CD4-positive, alpha-beta memory T cell (primary cell): ENCODE measurements at regions not wholly inside any gene's neighbourhood (a gene's known extent, or its start where the extent isn't known, plus 50 kb on each side); places are given as distances from the start of the nearest gene placed in this dataset.

Experiments
- CTCF ChIA-PET: fragments of 350-600 bp; sonication (Branson Sonifier 250); formaldehyde crosslinking; loops from one replicate; lab custom pipeline; 2021; ENCODE audit warnings: inconsistent platforms; ENCODE audit not compliant: partially characterized antibody; lab: Charles Lee
- POLR2A ChIA-PET: fragments of 350-600 bp; sonication (Branson Sonifier 250); formaldehyde crosslinking; loops from one replicate; lab custom pipeline; 2021; ENCODE audit not compliant: partially characterized antibody; lab: Charles Lee
- DNase-seq, 5 donors: peaks; one replicate each; pipeline versions ENCODE4 v3.0.0 to v3.0.0-alpha.2; 2020 to 2022; ENCODE audit warnings: mixed read lengths in 1 of 5
- H3K27ac ChIP-seq: one replicate; pipeline ENCODE4 v1.7.0; 2013; ENCODE audit warnings: low read depth, low read length
- H3K27me3 ChIP-seq: 2 replicates; pipeline ENCODE4 v1.7.0; 2013; ENCODE audit warnings: mild to moderate bottlenecking, low read length, moderate library complexity; ENCODE audit not compliant: insufficient read depth
- H3K36me3 ChIP-seq: 2 replicates; pipeline ENCODE4 v1.7.0; 2013; ENCODE audit warnings: mild to moderate bottlenecking, low read length, moderate library complexity; ENCODE audit not compliant: insufficient read depth
- H3K4me1 ChIP-seq: 2 replicates; pipeline ENCODE4 v1.7.0; 2013; ENCODE audit warnings: mild to moderate bottlenecking, low read length, moderate library complexity; ENCODE audit not compliant: insufficient read depth
- H3K4me3 ChIP-seq, 2 donors: one replicate each; pipeline ENCODE4 v1.7.0; 2013; ENCODE audit warnings: low read length in 2 of 2, mild to moderate bottlenecking in 1 of 2
- H3K9me3 ChIP-seq, 2 donors: one replicate each; pipeline ENCODE4 v1.7.0; 2013; ENCODE audit warnings: low read length in 2 of 2, control low read depth in 1 of 2; ENCODE audit not compliant: control insufficient read depth in 1 of 2
- H3K27ac Mint-ChIP-seq, 7 donors: one replicate each; pipeline ENCODE4 v1.8.0; 2020 to 2021; ENCODE audit warnings: mixed read lengths in 7 of 7, mild to moderate bottlenecking in 6 of 7, inconsistent platforms in 3 of 7, moderate library complexity in 3 of 7
- H3K27me3 Mint-ChIP-seq, 2 donors: one replicate each; pipeline ENCODE4 v1.8.0; 2020 to 2021; ENCODE audit warnings: mixed read lengths in 2 of 2
- H3K36me3 Mint-ChIP-seq, 2 donors: one replicate each; pipeline ENCODE4 v1.8.0; 2020 to 2021; ENCODE audit warnings: mixed read lengths in 2 of 2, inconsistent platforms in 1 of 2, mild to moderate bottlenecking in 1 of 2
- H3K4me1 Mint-ChIP-seq, 4 donors: one replicate each; pipeline ENCODE4 v1.8.0; 2020 to 2021; ENCODE audit warnings: mixed read lengths in 4 of 4, mild to moderate bottlenecking in 1 of 4
- H3K4me3 Mint-ChIP-seq, 8 donors: one replicate each; pipeline ENCODE4 v1.8.0; 2020 to 2021; ENCODE audit warnings: mixed read lengths in 8 of 8, mild to moderate bottlenecking in 7 of 8, moderate library complexity in 6 of 8, inconsistent platforms in 3 of 8
- H3K9me3 Mint-ChIP-seq, 8 donors: one replicate each; pipeline ENCODE4 v1.8.0; 2020 to 2021; ENCODE audit warnings: mixed read lengths in 8 of 8, mild to moderate bottlenecking in 5 of 8, inconsistent platforms in 3 of 8, moderate library complexity in 1 of 8
- intact Hi-C: fragments of 100-400 bp; cut with micrococcal nuclease; formaldehyde crosslinking; loops from one replicate; pipeline ENCODE4 v1.15.1; 2023

GRCh38 chr2:172284209-172284608 is 143.2 kb upstream of the ITGA6 start:
- ChIA-PET POLR2A (no interaction called here), CTCF (interaction anchor here (1.3 kb wide), 1 partner anchor 178 kb away, joined by 3 read pairs; no protein-coding TSS in a partner anchor)
- Mint-ChIP-seq H3K27ac (no peak overlapping the region), H3K4me3 (no peak overlapping the region), H3K27me3 (peaks cover 0 to 2% of the 10 kb centered on the region in 2 donors), H3K36me3 (no peaks in the 10 kb centered on the region), H3K4me1 (peaks cover 12 to 40% (median 16%) of the 10 kb centered on the region in 4 donors), H3K9me3 (no peaks in the 10 kb centered on the region)
- no peak overlapping the region for H3K27ac ChIP-seq
- H3K4me1 ChIP-seq, result peaks cover 16% of the 10 kb centered on the region
- H3K9me3 ChIP-seq, result no peaks in the 10 kb centered on the region
- no peak for DNase-seq
- no peaks in the 10 kb centered on the region for H3K27me3 ChIP-seq
- intact Hi-C loops, result no loop called here
- H3K36me3 ChIP-seq, result no peaks in the 10 kb centered on the region
- H3K4me3 ChIP-seq, result no peak overlapping the region

GRCh38 chr2:172285010-172285621 is 142.3 kb upstream of the ITGA6 start:
- Mint-ChIP-seq H3K36me3 (no peaks in the 10 kb centered on the region), H3K27ac (peak overlapping the region in 3 of 7 donors; percentile 8 to 33 (median 18)), H3K4me1 (peaks cover 12 to 40% (median 16%) of the 10 kb centered on the region in 4 donors), H3K9me3 (no peaks in the 10 kb centered on the region), H3K27me3 (peaks cover 0 to 2% of the 10 kb centered on the region in 2 donors), H3K4me3 (peak overlapping the region in 6 of 8 donors; percentile 25 to 73 (median 60))
- DNase-seq, result no peak
- no peak overlapping the region for H3K4me3 ChIP-seq
- ChIA-PET POLR2A (no interaction called here), CTCF (interaction anchor here (1.3 kb wide), 2 partner anchors 176 to 177 kb away, joined by 3 read pairs; no protein-coding TSS in a partner anchor)
- no peaks in the 10 kb centered on the region for H3K27me3 ChIP-seq
- intact Hi-C loops, result no loop called here
- no peaks in the 10 kb centered on the region for H3K36me3 ChIP-seq
- no peaks in the 10 kb centered on the region for H3K9me3 ChIP-seq
- H3K4me1 ChIP-seq, result peaks cover 16% of the 10 kb centered on the region
- no peak overlapping the region for H3K27ac ChIP-seq

- peaks cover 16% of the 10 kb centered on the region for H3K4me1 ChIP-seq
- H3K36me3 ChIP-seq, result no peaks in the 10 kb centered on the region
- CTCF ChIA-PET, result interaction anchor here (1.3 kb wide), 1 partner anchor 176 kb away, joined by 3 read pairs; no protein-coding TSS in a partner anchor
- Mint-ChIP-seq H3K4me3 (peak overlapping the region in 7 of 8 donors; percentile 18 to 73 (median 59)), H3K9me3 (no peaks in the 10 kb centered on the region), H3K27me3 (no peaks in the 10 kb centered on the region), H3K36me3 (no peaks in the 10 kb centered on the region), H3K27ac (peak overlapping the region in 4 of 7 donors; percentile 4 to 33 (median 13)), H3K4me1 (peaks cover 12 to 40% (median 16%) of the 10 kb centered on the region in 4 donors)
- peak in 2 of 5 donors; percentile 1 to 5 for DNase-seq
- H3K27me3 ChIP-seq, result no peaks in the 10 kb centered on the region
- intact Hi-C loops, result no loop called here
- H3K27ac ChIP-seq, result no peak overlapping the region
- POLR2A ChIA-PET, result no interaction called here
- no peaks in the 10 kb centered on the region for H3K9me3 ChIP-seq
- no peak overlapping the region for H3K4me3 ChIP-seq
Measured at GRCh38 chr2:172285760-172286159, 141.6 kb upstream of the ITGA6 start.

- H3K27ac ChIP-seq, result no peak overlapping the region
- H3K9me3 ChIP-seq, result no peaks in the 10 kb centered on the region
- Mint-ChIP-seq H3K36me3 (peaks cover 0 to 3% of the 10 kb centered on the region in 2 donors), H3K27ac (no peak overlapping the region), H3K27me3 (peaks cover 0 to 2% of the 10 kb centered on the region in 2 donors), H3K9me3 (peaks cover 0 to 4% (median 0%) of the 10 kb centered on the region in 8 donors), H3K4me3 (no peak overlapping the region), H3K4me1 (peaks cover 12 to 40% (median 16%) of the 10 kb centered on the region in 4 donors)
- no peaks in the 10 kb centered on the region for H3K27me3 ChIP-seq
- POLR2A ChIA-PET, result no interaction called here
- intact Hi-C loops, result no loop called here
- CTCF ChIA-PET, result interaction anchor here (1.0 kb wide), 1 partner anchor 175 kb away, joined by 3 read pairs; no protein-coding TSS in a partner anchor
- H3K4me3 ChIP-seq, result no peak overlapping the region
- DNase-seq, result no peak
- peaks cover 16% of the 10 kb centered on the region for H3K4me1 ChIP-seq
- H3K36me3 ChIP-seq, result no peaks in the 10 kb centered on the region
Measured at GRCh38 chr2:172287190-172287589, 140.2 kb upstream of the ITGA6 start.

- H3K4me3 ChIP-seq, result no peak overlapping the region
- Mint-ChIP-seq H3K27ac (no peak overlapping the region), H3K4me1 (peaks cover 12 to 40% (median 16%) of the 10 kb centered on the region in 4 donors), H3K27me3 (peaks cover 0 to 2% of the 10 kb centered on the region in 2 donors), H3K9me3 (peaks cover 0 to 4% (median 0%) of the 10 kb centered on the region in 8 donors), H3K36me3 (peaks cover 0 to 3% of the 10 kb centered on the region in 2 donors), H3K4me3 (no peak overlapping the region)
- no peaks in the 10 kb centered on the region for H3K36me3 ChIP-seq
- no peaks in the 10 kb centered on the region for H3K27me3 ChIP-seq
- no peak overlapping the region for H3K27ac ChIP-seq
- intact Hi-C loops, result no loop called here
- ChIA-PET POLR2A (no interaction called here), CTCF (interaction anchor here (0.6 to 1.7 kb wide), 2 partner anchors 174 to 343 kb away, joined by 3 to 6 read pairs; no protein-coding TSS in a partner anchor)
- no peaks in the 10 kb centered on the region for H3K9me3 ChIP-seq
- peaks cover 16% of the 10 kb centered on the region for H3K4me1 ChIP-seq
- DNase-seq, result no peak
Measured at GRCh38 chr2:172287605-172288315, 139.6 kb upstream of the ITGA6 start.

GRCh38 chr2:172288603-172289002 is 138.8 kb upstream of the ITGA6 start:
- H3K36me3 ChIP-seq, result no peaks in the 10 kb centered on the region
- Mint-ChIP-seq H3K9me3 (peaks cover 0 to 4% (median 0%) of the 10 kb centered on the region in 8 donors), H3K27ac (peak overlapping the region in 1 of 7 donors; percentile 61), H3K36me3 (peaks cover 0 to 3% of the 10 kb centered on the region in 2 donors), H3K4me3 (no peak overlapping the region), H3K4me1 (peaks cover 12 to 40% (median 16%) of the 10 kb centered on the region in 4 donors), H3K27me3 (peaks cover 0 to 2% of the 10 kb centered on the region in 2 donors)
- no peaks in the 10 kb centered on the region for H3K9me3 ChIP-seq
- intact Hi-C loops, result no loop called here
- peak; percentile 46 to 65 (median 48) for DNase-seq
- CTCF ChIA-PET, result interaction anchor here (0.6 to 1.7 kb wide), 2 partner anchors 173 to 342 kb away, joined by 3 to 6 read pairs; no protein-coding TSS in a partner anchor
- H3K4me1 ChIP-seq, result peaks cover 16% of the 10 kb centered on the region
- H3K27ac ChIP-seq, result no peak overlapping the region
- H3K4me3 ChIP-seq, result no peak overlapping the region
- POLR2A ChIA-PET, result no interaction called here
- H3K27me3 ChIP-seq, result no peaks in the 10 kb centered on the region

- intact Hi-C loops, result no loop called here
- Mint-ChIP-seq H3K4me3 (no peak overlapping the region), H3K9me3 (peaks cover 0 to 4% (median 0%) of the 10 kb centered on the region in 8 donors), H3K27ac (no peak overlapping the region), H3K4me1 (no peaks in the 10 kb centered on the region), H3K36me3 (peaks cover 0 to 3% of the 10 kb centered on the region in 2 donors), H3K27me3 (peaks cover 1 to 9% of the 10 kb centered on the region in 2 donors)
- H3K27ac ChIP-seq, result no peak overlapping the region
- no peak for DNase-seq
- POLR2A ChIA-PET, result no interaction called here
- no peaks in the 10 kb centered on the region for H3K4me1 ChIP-seq
- H3K4me3 ChIP-seq, result no peak overlapping the region
- no peaks in the 10 kb centered on the region for H3K9me3 ChIP-seq
- no peaks in the 10 kb centered on the region for H3K27me3 ChIP-seq
- H3K36me3 ChIP-seq, result no peaks in the 10 kb centered on the region
- CTCF ChIA-PET, result no interaction called here
Measured at GRCh38 chr2:172293952-172294351, 133.4 kb upstream of the ITGA6 start.
